HG03442 (cell line): ENCODE measurements at regions not wholly inside any gene's neighbourhood (a gene's known extent, or its start where the extent isn't known, plus 50 kb on each side); places are given as distances from the start of the nearest gene placed in this dataset.

Experiments
- ATAC-seq: cut with Tn5 transposase; IDR thresholded peaks from one replicate; pipeline ENCODE4 v1.9.1; 2021; ENCODE audit warnings: mild to moderate bottlenecking, moderate library complexity; ENCODE audit not compliant: unreplicated experiment

DNA sequence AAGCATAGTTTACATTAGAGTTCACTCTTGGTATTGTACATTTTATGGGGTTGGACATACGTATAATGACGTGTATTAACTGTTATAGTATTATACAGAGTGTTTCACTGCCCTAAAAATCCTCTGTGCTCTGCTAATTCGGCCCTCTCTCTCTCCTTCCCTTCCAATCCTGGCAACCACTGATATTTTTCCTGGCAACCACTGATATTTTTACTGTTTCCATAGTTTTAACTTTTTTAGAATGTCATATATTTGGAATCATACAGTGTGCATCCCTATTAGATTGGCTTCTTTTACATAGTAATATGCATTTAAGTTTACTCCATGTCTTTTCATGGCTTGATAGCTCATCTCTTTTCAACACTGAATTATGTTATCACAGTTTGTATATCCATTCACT lies 526.7 kb downstream of the RIT2 start:
- no peak for ATAC-seq

GRCh38 chr18:42604820-42605219 lies 510.7 kb downstream of the RIT2 start:
- no peak for ATAC-seq

DNA sequence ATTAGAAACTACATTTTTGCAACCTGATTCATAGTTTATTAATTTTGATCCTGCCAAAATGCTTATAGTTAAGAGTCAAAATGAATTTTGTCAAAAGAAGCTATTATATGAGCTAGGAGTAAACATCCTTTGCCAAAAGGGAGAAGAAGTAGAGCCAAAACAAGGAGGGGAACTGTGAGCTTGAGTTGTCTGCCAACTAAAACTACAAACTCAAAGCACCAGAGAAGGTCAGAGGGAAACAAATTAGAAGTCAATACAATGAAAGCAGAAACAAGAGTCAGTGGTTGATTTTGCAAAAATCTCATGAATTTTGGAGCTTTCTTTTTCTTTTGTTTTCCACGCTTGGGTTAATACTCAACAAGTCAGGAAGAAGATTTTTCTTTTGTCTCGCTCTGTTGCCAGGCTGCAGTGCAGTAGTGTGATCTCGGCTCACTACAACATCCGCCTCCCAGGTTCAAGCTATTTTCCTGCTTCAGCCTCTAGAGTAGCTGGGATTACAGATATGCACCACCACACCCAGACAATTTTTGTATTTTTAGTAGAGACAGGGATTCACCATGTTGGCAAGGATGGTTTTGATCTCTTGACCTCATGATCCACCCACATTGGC lies 508.5 kb downstream of the RIT2 start:
- no peak for ATAC-seq

- no peak for ATAC-seq
These were observed 504.4 kb downstream of the RIT2 start for GRCh38 chr18:42611134-42611533.

- no peak for ATAC-seq
These were observed 500.7 kb downstream of the RIT2 start for GRCh38 chr18:42614619-42615293.

- ATAC-seq: no peak
These were observed 498.3 kb downstream of the RIT2 start for GRCh38 chr18:42617221-42617620.

- ATAC-seq: no peak
These were observed 495.7 kb downstream of the RIT2 start for GRCh38 chr18:42619771-42620170.

DNA sequence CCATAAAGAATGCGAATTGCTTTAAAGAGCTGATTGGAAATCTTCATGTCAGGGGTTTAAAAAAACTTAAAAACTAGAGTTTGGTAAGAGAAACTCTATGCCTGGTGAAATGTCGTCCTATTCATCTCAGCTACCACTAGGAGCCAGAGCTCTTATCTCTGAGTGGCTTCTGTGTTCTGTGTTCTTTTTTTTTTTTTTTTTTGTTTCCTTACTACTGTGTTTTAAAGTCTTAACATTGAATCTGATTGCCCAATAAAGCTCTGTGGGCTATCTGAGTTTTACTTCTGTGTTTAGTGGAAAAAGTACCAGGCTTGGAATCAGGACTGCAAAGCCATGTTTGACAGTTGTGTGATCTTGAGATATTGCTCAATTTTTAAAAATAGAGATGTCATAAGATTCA lies 494.8 kb downstream of the RIT2 start:
- no peak for ATAC-seq

DNA sequence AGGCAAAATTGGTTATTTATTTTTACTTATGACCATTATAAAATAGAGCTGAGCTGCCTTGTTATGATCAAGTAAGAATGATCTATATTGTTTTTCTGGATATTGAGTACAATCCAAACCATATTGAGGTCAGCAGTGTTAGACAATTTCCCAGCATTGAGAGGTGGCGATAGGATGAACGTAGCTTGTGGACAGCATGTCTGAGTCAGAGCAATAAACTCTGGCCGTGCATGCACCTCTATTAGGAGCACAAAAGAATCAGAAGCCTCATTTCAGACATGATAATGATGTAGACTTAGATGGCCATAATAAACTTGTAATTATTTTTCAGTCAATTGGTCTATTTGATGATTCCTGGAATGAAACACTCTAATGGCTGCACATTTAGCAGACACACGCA lies 491.6 kb downstream of the RIT2 start:
- ATAC-seq: no peak

GRCh38 chr18:42632801-42633200 lies 482.7 kb downstream of the RIT2 start:
- ATAC-seq: no peak

- ATAC-seq: no peak
These were observed 480.0 kb downstream of the RIT2 start for GRCh38 chr18:42635378-42636048.

DNA sequence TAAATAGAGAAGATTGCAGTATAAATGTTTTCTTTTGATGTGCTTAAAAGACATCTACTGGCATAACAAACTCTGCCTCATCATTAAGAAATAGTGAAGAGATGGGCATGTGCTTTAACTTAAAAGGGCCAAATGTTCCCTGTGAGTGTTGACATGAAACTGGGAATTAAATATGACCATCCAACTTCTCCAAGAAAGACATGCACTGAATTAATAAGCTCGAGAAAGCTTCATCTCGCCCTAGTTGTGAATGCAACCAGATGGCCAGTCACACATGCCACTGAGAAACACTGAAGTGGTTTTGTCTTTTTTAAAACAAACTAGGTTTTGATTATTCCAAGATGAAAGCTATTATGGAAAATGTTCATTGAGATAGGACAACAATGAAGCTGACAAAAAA lies 479.2 kb downstream of the RIT2 start:
- ATAC-seq: no peak

DNA sequence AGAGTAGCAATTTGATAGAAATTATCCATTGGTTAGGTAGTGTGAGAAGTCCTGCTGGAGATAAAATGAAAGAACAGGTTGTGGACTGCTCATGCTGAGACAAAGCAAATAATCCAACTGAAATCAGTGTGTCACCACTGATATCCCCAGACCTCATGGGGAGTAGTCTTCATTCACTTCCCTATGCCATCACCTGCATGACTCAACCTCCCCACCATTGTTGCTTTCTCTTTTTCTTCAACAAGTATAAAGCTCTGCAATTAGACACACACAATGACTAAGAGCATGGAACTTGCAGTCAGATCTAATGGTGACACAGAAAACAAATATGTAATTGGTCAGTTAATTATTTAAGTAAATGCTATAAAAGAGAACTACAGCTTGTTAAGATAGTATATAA lies 475.3 kb downstream of the RIT2 start:
- ATAC-seq: no peak

DNA sequence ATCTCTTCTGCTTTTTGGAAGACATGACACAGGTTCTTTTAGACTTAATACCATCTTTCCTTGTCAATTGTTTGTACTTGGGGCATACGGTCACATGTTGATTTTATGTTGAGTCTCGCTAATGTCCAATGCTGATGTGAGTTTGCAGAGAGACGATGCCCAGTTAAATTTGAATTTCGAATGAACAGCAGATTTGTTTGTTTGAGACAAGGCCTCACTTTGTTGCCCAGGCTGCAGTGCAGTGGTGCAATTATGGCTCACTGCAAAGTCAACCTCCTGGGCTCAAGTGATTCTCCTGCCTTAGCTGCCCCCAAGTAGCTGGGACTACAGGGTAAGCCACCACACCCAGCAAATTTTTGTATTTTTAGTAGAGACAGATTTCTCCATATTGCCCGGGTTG lies 473.5 kb downstream of the RIT2 start:
- no peak for ATAC-seq

DNA sequence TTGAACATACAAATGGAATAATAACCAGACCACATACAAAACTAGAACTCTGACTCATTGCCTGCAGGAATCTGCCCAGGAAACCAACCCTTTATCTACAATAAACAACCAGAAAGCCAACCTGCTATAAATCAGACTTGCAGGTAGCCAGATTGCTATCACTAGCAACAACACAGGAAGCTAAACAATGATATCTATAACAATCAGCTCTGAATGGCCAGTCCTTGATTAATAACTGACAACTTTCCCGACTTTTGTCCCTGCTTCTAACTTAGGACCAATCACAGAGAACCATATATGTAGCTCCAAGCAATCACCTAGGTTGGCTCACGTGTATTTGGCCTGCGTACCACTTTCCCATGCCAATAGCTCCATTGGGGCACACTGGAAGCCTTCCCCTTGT lies 470.8 kb downstream of the RIT2 start:
- ATAC-seq: no peak

DNA sequence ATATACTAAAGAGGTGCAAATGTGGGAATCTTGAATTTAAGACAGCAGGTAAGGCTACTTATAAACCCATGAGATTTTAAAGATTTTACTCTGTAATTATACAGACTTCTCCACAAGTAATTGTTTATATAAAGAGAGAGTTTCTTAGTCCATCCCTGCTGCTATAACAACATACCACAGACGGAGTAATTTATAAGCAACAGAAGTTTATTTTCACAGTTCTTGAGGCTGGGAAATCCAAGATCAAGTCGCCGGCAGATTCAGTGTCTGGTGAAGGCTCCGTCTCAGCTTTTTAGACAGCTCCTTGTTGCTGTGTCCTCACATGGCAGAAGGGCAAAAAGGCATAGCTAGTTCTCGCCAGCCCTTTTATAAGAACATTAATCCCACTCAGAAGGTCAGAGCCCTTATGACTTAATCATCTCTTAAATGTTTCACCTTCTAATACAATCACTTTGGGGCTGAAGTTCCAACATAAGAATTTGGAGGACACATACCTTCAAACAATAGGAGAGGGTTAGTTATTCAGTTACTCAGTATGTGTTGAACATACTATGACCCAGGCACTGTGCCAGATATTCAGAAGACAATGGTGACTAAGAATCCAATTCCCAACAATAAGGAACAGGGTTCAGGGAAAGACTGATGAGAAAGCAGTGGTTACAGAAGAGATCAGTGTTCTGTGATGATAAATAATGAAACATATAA lies 466.0 kb downstream of the RIT2 start:
- ATAC-seq: no peak

GRCh38 chr18:42654556-42654955 lies 460.9 kb downstream of the RIT2 start:
- no peak for ATAC-seq

DNA sequence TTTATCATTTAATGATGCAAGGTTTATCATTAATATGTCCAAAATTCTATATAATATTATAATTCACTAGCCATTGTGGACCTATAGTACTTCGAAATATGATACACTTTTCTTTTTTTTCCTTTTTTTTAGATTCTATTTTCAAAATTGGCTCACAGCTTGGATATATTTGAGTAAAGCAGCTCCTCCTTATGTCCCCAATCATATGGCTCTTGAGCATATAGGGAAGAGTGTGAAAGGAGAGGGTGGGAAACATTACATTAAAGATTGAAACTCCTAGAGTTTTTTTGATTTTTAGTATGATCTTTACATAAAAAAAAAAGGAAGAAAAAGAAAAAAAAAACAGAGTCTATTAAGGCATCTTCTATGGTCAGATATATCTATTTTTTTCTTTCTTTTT lies 457.9 kb downstream of the RIT2 start:
- no peak for ATAC-seq

DNA sequence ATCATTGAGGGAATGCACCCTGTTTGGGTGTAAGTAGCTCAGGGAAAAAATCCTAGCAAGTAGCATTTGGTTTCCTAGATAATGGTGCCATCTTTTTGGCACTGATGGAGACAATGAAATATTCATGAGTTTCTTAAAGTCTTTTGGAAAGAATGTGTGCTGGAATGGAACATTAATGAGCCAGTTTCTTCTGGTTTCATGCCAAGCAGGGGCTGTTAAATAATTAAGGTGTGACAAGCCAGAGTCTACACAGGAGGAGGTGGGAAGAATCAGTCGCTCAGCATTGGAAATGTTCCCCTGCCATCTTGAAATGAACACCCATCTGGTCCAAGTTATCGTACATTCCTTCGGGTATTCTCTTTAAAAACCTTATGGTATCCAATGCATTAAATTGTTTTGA lies 457.3 kb downstream of the RIT2 start:
- ATAC-seq: no peak

DNA sequence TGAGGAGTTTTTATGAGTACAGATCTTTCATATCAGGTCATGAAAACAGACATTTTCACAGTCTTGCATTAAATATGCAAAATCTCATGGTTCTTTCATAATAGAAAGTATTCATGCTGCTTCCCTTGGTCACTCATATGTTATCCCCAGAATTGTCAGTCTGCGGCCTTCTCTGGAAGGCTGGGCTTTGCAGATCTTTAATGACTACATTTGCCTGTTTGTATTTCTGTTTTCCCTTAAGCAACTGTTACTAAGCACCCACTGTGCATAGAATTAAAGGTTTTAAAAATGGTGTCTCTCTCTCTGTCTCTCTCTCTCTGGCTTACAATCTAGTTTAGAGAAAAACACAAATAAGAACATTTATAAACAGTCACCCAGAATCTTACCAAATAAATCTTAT lies 456.3 kb downstream of the RIT2 start:
- no peak for ATAC-seq

DNA sequence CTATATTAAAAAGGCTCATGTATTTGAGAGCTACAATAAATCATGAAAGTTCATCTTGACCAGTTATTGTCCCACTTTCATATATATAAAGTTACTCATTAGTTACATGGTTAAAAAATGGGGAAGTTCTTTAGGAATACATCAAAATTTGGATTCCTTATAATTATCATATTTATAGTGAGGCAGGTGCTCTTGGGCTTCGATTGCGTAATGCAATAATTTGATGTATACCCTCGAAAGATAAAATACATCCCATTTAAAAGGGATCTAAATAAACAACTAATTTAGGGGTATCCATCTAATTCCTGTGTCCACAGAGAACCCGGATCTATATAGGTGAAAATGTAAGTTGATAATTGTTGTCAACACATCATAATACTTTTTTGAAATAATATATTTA lies 444.6 kb downstream of the RIT2 start:
- ATAC-seq: no peak

DNA sequence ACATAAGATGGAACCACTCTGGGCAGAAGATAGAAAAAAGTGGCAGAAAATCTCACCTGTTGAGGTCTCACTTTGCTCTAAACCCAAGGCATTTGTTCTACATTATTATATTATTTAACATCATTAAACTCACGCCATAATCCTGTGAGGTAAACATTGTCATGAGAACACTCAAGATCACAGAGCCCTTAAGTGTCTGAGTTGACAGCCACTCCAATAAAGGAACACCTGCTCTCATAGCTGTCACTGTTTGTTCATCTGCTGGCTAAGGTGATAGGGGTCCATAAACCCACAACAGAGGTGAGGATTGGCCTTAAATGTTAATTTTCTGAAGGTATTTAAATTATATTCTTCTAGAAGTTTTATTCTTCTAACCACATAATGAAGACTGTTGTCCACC lies 439.7 kb downstream of the RIT2 start:
- no peak for ATAC-seq
